ENCODE measurements at regions not wholly inside any gene's neighbourhood (a gene's known extent, or its start where the extent isn't known, plus 50 kb on each side); places are given as distances from the start of the nearest gene placed in this dataset.

DNA sequence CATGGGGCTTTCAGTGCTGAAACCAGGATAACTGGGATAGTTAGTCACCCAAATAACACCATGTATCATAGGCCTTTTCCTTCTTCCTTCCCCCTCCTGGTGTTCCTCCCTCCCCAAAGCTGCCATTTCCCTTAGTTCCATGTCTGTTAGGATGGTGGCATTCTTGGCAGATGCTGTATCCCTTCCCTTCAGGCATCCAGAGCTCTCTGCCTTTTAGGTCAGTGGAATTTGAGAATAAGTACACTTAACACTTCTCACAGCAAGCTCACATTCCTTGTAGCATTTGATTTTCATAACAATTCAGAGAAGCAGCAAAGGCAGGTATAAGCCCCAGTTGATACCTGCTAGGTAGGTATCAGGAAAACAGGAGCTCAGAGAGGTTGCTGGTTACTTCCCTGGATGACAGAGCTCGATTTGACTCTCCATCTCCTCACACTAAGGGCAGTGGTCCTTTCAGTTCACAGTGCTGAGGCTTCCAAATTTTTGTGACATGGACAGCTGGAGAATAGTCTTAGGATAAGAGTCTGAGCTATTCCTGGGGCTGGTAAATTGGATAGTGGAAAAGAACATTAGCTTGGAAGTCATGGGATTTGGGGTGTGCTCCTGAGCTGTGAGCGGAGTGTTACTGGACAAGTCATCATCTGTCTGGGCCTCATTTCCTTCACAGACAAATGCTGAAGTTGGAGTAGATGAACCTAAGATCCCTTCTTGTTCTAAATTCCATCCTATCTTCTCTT, 108.7 kb upstream of the RHOBTB1 start:
- intact Hi-C loops (cut with micrococcal nuclease; ENCODE audit: unreplicated experiment), result no loop called here
- POLR2A ChIA-PET (ENCODE audit: low non-redundant PET), result no interaction called here
- no TSS peak for BruUV-seq (replicated peaks)

DNA sequence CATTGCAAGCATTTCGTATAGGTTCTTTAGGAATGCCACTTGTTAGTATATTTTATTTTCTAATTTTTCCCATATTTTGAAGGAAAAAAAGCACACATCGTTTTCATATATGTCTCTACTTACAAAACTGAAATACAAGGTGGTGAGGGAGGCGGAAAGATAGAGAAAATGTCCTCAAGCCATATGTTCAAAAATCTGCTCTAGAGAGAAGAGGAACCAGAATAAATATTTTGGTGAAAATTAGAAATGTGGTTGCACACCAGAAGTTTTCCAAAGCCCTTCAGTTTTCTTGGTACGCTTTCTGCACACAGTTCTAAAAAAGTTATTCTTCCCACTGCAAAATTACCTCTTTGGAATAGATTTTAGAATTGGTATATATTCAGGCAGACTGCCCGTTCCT, 107.4 kb upstream of the RHOBTB1 start:
- ChIA-PET POLR2A (ENCODE audit: low non-redundant PET) (no interaction called here), CTCF (no interaction called here)
- Histone ChIP-seq H3K9me3 (ENCODE audit: low read depth, low read length, poor library complexity, severe bottlenecking) (no peaks in the 10 kb centered on the region), H3K36me3 (ENCODE audit: insufficient read depth, low read length, poor library complexity, severe bottlenecking) (no peaks in the 10 kb centered on the region), H3K27me3 (replicated peaks; ENCODE audit: insufficient read depth, low read depth, low read length, poor library complexity) (no peaks in the 10 kb centered on the region), H3K4me3 (ENCODE audit: low read depth, low read length, poor library complexity, severe bottlenecking) (no peak overlapping the region), H3K27ac (ENCODE audit: low read depth, low read length, poor library complexity, severe bottlenecking) (no peak overlapping the region), H3K4me1 (ENCODE audit: insufficient read depth, low read length, poor library complexity, severe bottlenecking) (peaks cover 14% of the 10 kb centered on the region)
- TF ChIP-seq, protein P1, sequence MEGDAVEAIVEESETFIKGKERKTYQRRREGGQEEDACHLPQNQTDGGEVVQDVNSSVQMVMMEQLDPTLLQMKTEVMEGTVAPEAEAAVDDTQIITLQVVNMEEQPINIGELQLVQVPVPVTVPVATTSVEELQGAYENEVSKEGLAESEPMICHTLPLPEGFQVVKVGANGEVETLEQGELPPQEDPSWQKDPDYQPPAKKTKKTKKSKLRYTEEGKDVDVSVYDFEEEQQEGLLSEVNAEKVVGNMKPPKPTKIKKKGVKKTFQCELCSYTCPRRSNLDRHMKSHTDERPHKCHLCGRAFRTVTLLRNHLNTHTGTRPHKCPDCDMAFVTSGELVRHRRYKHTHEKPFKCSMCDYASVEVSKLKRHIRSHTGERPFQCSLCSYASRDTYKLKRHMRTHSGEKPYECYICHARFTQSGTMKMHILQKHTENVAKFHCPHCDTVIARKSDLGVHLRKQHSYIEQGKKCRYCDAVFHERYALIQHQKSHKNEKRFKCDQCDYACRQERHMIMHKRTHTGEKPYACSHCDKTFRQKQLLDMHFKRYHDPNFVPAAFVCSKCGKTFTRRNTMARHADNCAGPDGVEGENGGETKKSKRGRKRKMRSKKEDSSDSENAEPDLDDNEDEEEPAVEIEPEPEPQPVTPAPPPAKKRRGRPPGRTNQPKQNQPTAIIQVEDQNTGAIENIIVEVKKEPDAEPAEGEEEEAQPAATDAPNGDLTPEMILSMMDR (conservative IDR thresholded peaks at IDR 0.05; ENCODE audit: low read depth, low read length), result no peak
- TF ChIP-seq EZH2 (IDR thresholded peaks at IDR 0.05; ENCODE audit: borderline replicate concordance, low read depth, low read length, poor library complexity, severe bottlenecking), result no peak
- intact Hi-C loops (cut with micrococcal nuclease; ENCODE audit: unreplicated experiment), result no loop called here
- no peak for DNase-seq (ENCODE audit: low spot score)
- BruUV-seq (replicated peaks), result no TSS peak

More for the DNA sequence above, 108.7 kb upstream of the RHOBTB1 start:
- Histone ChIP-seq H3K9me3 (ENCODE audit: low read depth, low read length, poor library complexity, severe bottlenecking) (no peaks in the 10 kb centered on the region), H3K36me3 (ENCODE audit: insufficient read depth, low read length, poor library complexity, severe bottlenecking) (no peaks in the 10 kb centered on the region), H3K27me3 (replicated peaks; ENCODE audit: insufficient read depth, low read depth, low read length, poor library complexity) (no peaks in the 10 kb centered on the region), H3K27ac (ENCODE audit: low read depth, low read length, poor library complexity, severe bottlenecking) (no peak overlapping the region), H3K4me3 (ENCODE audit: low read depth, low read length, poor library complexity, severe bottlenecking) (no peak overlapping the region), H3K4me1 (ENCODE audit: insufficient read depth, low read length, poor library complexity, severe bottlenecking) (peaks cover 1% of the 10 kb centered on the region)
- no peak for TF ChIP-seq EZH2 (IDR thresholded peaks at IDR 0.05; ENCODE audit: borderline replicate concordance, low read depth, low read length, poor library complexity, severe bottlenecking)
- CTCF ChIA-PET, result no interaction called here
- no peak for DNase-seq (ENCODE audit: low spot score)

DNA sequence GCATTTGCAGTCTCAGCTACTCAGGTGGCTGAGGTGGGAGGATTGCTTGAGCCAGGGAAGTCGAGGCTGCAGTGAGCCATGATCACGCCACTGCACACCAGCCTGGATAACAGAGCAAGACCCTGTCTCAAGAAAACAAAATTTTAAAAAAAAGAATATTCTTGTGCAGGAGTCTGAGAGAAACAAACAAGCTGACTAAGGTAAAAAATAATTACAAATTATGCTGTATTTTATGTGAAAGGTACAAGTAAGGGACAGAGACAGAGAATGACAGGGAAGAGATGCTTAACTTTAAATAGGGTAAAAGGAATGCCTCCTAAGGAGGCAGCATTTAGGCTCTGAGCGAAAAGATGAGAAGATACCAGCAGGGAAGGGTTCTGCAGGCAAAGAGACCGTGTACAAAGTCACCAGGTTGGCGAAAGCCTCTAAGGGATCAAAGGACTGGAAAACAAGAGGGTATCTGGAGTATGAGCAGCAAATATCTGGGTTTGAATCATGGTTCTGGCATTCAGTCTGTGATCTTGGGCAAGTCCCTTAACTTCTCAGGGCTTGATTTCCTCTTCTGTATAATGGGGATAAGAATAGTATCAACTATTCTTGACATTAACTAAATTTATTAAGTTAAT, 106.2 kb upstream of the RHOBTB1 start:
- no peaks in the 10 kb centered on the region for H3K27me3 ChIP-seq (replicated peaks; ENCODE audit: insufficient read depth, low read depth, low read length, poor library complexity)
- ChIA-PET CTCF (no interaction called here), POLR2A (ENCODE audit: low non-redundant PET) (no interaction called here)
- TF ChIP-seq, protein P1 (conservative IDR thresholded peaks at IDR 0.05; ENCODE audit: low read depth, low read length), result no peak
- no peak for TF ChIP-seq EZH2 (IDR thresholded peaks at IDR 0.05; ENCODE audit: borderline replicate concordance, low read depth, low read length, poor library complexity, severe bottlenecking)
- no peaks in the 10 kb centered on the region for H3K36me3 ChIP-seq (ENCODE audit: insufficient read depth, low read length, poor library complexity, severe bottlenecking)
- no TSS peak for BruUV-seq (replicated peaks)
- intact Hi-C loops (cut with micrococcal nuclease; ENCODE audit: unreplicated experiment), result no loop called here
- DNase-seq (ENCODE audit: low spot score), result no peak
- no peak overlapping the region for H3K27ac ChIP-seq (ENCODE audit: low read depth, low read length, poor library complexity, severe bottlenecking)
- no peak overlapping the region for H3K4me3 ChIP-seq (ENCODE audit: low read depth, low read length, poor library complexity, severe bottlenecking)
- H3K9me3 ChIP-seq (ENCODE audit: low read depth, low read length, poor library complexity, severe bottlenecking), result no peaks in the 10 kb centered on the region
- peaks cover 15% of the 10 kb centered on the region for H3K4me1 ChIP-seq (ENCODE audit: insufficient read depth, low read length, poor library complexity, severe bottlenecking)
